ENCODE measurements at regions not wholly inside any gene's neighbourhood (a gene's known extent, or its start where the extent isn't known, plus 50 kb on each side); places are given as distances from the start of the nearest gene placed in this dataset.

GRCh38 chr2:219736209-219736608, 108.8 kb downstream of the SLC4A3 start (continued):
- peak; percentile 36 to 63 (median 45); a peak in 4 of 6 replicates for TF ChIP-seq CTCF (IDR thresholded peaks at IDR 0.05 in 2 of 3, conservative IDR thresholded peaks at IDR 0.05 in 1 of 3; ENCODE audit: insufficient read depth in 2 of 3, low read depth in 1 of 3, low read length in 3 of 3)
- no peak for TF ChIP-seq ZNF384 (IDR thresholded peaks at IDR 0.05; ENCODE audit: low read depth, low read length)
- TF ChIP-seq NR0B1 (IDR thresholded peaks at IDR 0.05; ENCODE audit: partially characterized antibody), result no peak
- peak; percentile 35; the same call in 1 of the 2 replicates for TF ChIP-seq REST (IDR thresholded peaks at IDR 0.05; ENCODE audit: borderline replicate concordance)
- no peak for TF ChIP-seq REST (CRISPR knock-in tag; IDR thresholded peaks at IDR 0.05; ENCODE audit: low read depth)
- no peak for TF ChIP-seq POLR3G (IDR thresholded peaks at IDR 0.05; ENCODE audit: extremely low read depth, insufficient read length, insufficient replicate concordance)
- TF ChIP-seq TSC22D4 (tag; IDR thresholded peaks at IDR 0.05), result no peak
- TF ChIP-seq MAFG (tag; conservative IDR thresholded peaks at IDR 0.05), result no peak
- TF ChIP-seq SMC3 (conservative IDR thresholded peaks at IDR 0.05; ENCODE audit: insufficient read depth, low read depth, low read length), result peak; percentile 42; the same call in 1 of the 2 replicates
- TF ChIP-seq ARID3B (CRISPR knock-in tag; IDR thresholded peaks at IDR 0.05; ENCODE audit: borderline replicate concordance), result no peak
- no peak for TF ChIP-seq U2AF1 (optimal IDR thresholded peaks at IDR 0.05; ENCODE audit: low read depth, low read length)

Measured in K562 (cell line).